BLaER1 treated with 17β-estradiol and CSF1 and Interleukin-3, amounts not matched to agents 10 nM and 100 nM (cell line): ENCODE measurements at regions not wholly inside any gene's neighbourhood (a gene's known extent, or its start where the extent isn't known, plus 50 kb on each side); places are given as distances from the start of the nearest gene placed in this dataset.

Source experiments
- H3K27ac ChIP-seq, 11 experiments: shearing (Covaris generic); formaldehyde crosslinking; 2 replicates each; pipeline ENCODE4 v1.8.1; 2022
- H3K27me3 ChIP-seq, 11 experiments: shearing (Covaris generic); formaldehyde crosslinking; 2 replicates each; pipeline ENCODE4 v1.8.1; 2022
- H3K36me3 ChIP-seq, 11 experiments: shearing (Covaris generic); formaldehyde crosslinking; 2 replicates each; pipeline ENCODE4 v1.8.1; 2022
- H3K4me1 ChIP-seq, 10 experiments: shearing (Covaris generic); formaldehyde crosslinking; 2 replicates each; pipeline ENCODE4 v1.8.1; 2022
- H3K4me2 ChIP-seq, 11 experiments: shearing (Covaris generic); formaldehyde crosslinking; 2 replicates each; pipeline ENCODE4 v1.8.1; 2022
- H3K4me3 ChIP-seq, 10 experiments: shearing (Covaris generic); formaldehyde crosslinking; 2 replicates each; pipeline ENCODE4 v1.8.1; 2022
- H3K9ac ChIP-seq, 11 experiments: shearing (Covaris generic); formaldehyde crosslinking; 2 replicates each; pipeline ENCODE4 v1.8.1; 2022
- H3K9me3 ChIP-seq, 11 experiments: shearing (Covaris generic); formaldehyde crosslinking; replicated peaks in 1 of 11; 2 replicates each; pipeline ENCODE4 v1.8.1; 2022
- H4K20me1 ChIP-seq, 11 experiments: shearing (Covaris generic); formaldehyde crosslinking; 2 replicates each; pipeline ENCODE4 v1.8.1; 2022
- Cebpa-rat ChIP-seq, 11 experiments: shearing (Covaris generic); IDR thresholded peaks; 2 replicates each; pipeline ENCODE4 v1.8.1; 2022

DNA sequence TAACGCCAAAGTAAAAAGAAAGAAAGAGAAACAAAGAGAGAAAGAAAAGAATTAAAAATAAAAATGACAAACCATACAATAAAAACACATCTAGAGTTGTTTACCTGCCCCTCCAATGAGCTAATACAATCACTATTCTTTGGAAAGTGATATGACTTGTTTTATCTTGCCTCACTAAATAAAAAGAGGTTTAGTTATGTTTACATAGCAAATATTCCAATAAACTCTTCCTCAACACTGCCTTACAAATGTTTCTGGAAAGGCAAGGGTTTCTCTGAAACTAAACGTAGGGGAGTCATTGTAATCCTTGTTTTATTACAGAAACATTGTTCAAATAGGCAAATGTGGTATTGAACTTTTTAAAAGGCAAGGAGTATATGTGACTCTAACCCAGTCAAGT is 396.2 kb downstream of the EPM2A start:
- H3K4me2 ChIP-seq: no peak overlapping the region
- no peaks in the 10 kb centered on the region for H3K9me3 ChIP-seq
- H4K20me1 ChIP-seq: no peaks in the 10 kb centered on the region
- no peaks in the 10 kb centered on the region for H3K4me1 ChIP-seq
- no peaks in the 10 kb centered on the region for H3K36me3 ChIP-seq
- H3K9ac ChIP-seq: no peak overlapping the region
- H3K27ac ChIP-seq: no peak overlapping the region
- H3K4me3 ChIP-seq: no peak overlapping the region
- H3K27me3 ChIP-seq: no peaks in the 10 kb centered on the region
- no peak for TF ChIP-seq Cebpa-rat (IDR thresholded peaks at IDR 0.05)

DNA sequence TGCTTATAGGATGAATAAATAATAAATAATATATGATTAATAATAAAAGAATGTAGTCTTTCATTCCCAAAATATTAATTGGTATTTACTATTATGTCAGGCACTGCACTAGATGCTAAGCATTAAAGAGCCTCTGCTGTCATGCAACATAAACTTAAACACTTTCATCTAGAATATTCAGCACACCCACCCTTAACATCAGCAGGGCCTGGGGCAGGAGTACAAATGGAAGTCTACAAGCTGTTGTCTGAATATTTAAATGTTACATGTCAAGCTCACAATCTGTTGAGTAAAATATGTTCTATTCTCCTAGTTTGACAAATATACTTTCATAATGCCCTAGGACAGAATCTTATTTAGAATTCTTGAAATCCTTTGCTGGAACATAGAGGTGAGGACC is 395.1 kb downstream of the EPM2A start:
- no peaks in the 10 kb centered on the region for H4K20me1 ChIP-seq
- no peak overlapping the region for H3K4me2 ChIP-seq
- no peak for TF ChIP-seq Cebpa-rat (IDR thresholded peaks at IDR 0.05)
- H3K27me3 ChIP-seq: no peaks in the 10 kb centered on the region
- no peak overlapping the region for H3K27ac ChIP-seq
- H3K36me3 ChIP-seq: no peaks in the 10 kb centered on the region
- H3K4me1 ChIP-seq: no peaks in the 10 kb centered on the region
- H3K9me3 ChIP-seq: no peaks in the 10 kb centered on the region
- H3K9ac ChIP-seq: no peak overlapping the region
- H3K4me3 ChIP-seq: no peak overlapping the region

DNA sequence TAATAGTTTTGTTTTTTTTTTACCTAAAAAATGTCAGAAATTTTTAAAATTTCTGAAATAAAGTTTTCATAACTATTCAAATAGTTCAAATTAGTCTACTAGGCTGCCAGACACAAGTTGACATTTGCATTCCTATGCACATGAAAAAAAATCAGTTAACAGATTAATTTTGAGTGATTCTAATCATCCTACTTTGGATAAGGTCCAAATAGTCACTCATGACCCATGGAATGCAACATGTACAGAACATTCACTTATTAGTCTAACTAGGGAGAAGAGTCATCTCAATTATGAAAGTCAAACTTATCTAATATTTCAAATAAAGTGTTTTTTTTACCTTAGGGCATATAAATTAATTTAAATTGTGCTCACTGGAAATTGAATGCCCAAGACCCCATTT is 390.2 kb downstream of the EPM2A start:
- no peak overlapping the region for H3K4me2 ChIP-seq
- no peaks in the 10 kb centered on the region for H3K27me3 ChIP-seq
- H3K4me3 ChIP-seq: no peak overlapping the region
- H3K9me3 ChIP-seq: no peaks in the 10 kb centered on the region
- no peak for TF ChIP-seq Cebpa-rat (IDR thresholded peaks at IDR 0.05)
- no peak overlapping the region for H3K9ac ChIP-seq
- H3K36me3 ChIP-seq: no peaks in the 10 kb centered on the region
- H3K4me1 ChIP-seq: peaks cover 0 to 11% (median 9%) of the 10 kb centered on the region in 10 experiments; a peak in 14 of 20 replicates
- H4K20me1 ChIP-seq: no peaks in the 10 kb centered on the region
- no peak overlapping the region for H3K27ac ChIP-seq

DNA sequence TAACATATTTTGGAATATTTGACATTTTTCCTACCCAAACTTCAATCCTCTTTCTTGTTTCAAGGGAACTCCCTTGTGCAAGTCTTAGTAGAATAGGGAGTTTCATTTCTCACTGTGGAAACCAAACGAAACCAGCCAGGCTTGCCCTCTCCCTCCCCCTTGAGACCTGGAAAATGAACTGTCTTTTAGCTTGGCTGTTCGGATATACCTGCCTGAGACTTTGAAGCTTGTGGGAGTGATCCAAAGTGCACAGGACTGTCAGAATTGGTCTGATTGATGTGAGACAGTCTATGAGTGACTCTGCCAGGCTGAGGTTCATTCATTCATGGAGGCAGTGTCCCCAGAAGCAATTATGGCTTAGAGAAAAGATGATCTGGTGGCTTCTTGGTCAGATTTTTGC is 388.1 kb downstream of the EPM2A start:
- Histone ChIP-seq H3K4me1 (peaks cover 0 to 22% (median 16%) of the 10 kb centered on the region in 10 experiments; a peak in 16 of 20 replicates), H3K4me3 (no peak overlapping the region), H3K9me3 (no peaks in the 10 kb centered on the region), H4K20me1 (no peaks in the 10 kb centered on the region), H3K4me2 (no peak overlapping the region), H3K27ac (no peak overlapping the region), H3K36me3 (no peaks in the 10 kb centered on the region), H3K27me3 (no peaks in the 10 kb centered on the region), H3K9ac (no peak overlapping the region)
- no peak for TF ChIP-seq Cebpa-rat (IDR thresholded peaks at IDR 0.05)

DNA sequence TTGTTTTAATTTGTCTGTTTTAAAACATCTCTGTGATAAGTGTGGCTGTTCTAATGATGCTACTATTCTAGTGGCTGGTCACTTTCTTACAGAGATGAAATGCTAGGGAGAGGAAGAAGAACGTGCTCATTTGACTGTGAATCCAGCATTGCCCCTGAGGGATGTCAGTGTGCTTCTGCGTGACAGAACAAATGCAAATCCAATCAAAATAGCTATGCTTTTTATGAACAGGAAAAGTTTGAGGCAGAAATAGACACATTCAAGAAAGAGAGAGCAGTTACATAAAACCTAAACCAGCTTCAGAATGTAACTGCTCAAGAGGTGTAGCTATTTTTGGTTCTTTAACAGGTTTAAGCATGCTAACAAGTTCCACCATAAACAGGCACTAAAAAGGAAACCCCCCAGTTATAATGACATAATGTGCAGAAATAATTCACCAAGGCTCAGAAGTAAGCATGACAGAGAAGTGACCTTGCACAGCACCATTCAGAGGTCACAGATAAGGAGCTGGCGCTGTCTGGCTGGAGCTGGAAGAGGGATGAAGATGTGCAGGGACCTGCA is 385.3 kb downstream of the EPM2A start:
- Histone ChIP-seq H3K9me3 (no peaks in the 10 kb centered on the region), H3K4me3 (no peak overlapping the region), H3K4me1 (peaks cover 0 to 22% (median 16%) of the 10 kb centered on the region in 10 experiments; a peak in 16 of 20 replicates), H3K9ac (no peak overlapping the region; a peak in 1 of 22 replicates), H3K27ac (no peak overlapping the region), H3K36me3 (no peaks in the 10 kb centered on the region), H3K27me3 (no peaks in the 10 kb centered on the region), H3K4me2 (peak overlapping the region in 8 of 11 experiments; percentile 8 to 75 (median 55); a peak in 16 of 22 replicates), H4K20me1 (no peaks in the 10 kb centered on the region)
- no peak for TF ChIP-seq Cebpa-rat (IDR thresholded peaks at IDR 0.05)

DNA sequence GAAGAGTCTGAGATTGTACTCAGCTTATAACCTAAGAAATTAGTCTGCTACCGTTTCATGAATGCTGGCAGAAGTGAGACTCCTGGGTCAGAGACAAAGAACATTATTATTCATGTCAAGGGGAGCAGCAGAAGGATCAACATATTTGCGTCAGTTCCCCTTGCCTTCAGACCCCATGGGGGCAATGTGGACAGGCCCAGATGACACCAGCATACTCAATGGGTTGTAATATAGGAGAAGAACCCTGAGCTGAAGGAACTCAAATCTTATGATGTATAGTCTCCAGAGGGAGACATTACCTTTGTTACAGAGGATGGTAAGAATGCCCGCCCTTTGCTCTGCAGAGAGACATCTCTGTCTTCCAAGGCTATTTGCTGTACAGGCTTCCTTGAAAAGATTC is 384.4 kb downstream of the EPM2A start:
- Histone ChIP-seq H3K4me1 (peaks cover 0 to 22% (median 16%) of the 10 kb centered on the region in 10 experiments; a peak in 16 of 20 replicates), H3K9ac (no peak overlapping the region), H3K9me3 (no peaks in the 10 kb centered on the region), H3K4me2 (peak overlapping the region in 7 of 11 experiments; percentile 40 to 75 (median 59); a peak in 9 of 22 replicates), H3K36me3 (no peaks in the 10 kb centered on the region), H3K27me3 (no peaks in the 10 kb centered on the region), H3K4me3 (no peak overlapping the region), H3K27ac (no peak overlapping the region), H4K20me1 (no peaks in the 10 kb centered on the region)
- TF ChIP-seq Cebpa-rat (IDR thresholded peaks at IDR 0.05): no peak

DNA sequence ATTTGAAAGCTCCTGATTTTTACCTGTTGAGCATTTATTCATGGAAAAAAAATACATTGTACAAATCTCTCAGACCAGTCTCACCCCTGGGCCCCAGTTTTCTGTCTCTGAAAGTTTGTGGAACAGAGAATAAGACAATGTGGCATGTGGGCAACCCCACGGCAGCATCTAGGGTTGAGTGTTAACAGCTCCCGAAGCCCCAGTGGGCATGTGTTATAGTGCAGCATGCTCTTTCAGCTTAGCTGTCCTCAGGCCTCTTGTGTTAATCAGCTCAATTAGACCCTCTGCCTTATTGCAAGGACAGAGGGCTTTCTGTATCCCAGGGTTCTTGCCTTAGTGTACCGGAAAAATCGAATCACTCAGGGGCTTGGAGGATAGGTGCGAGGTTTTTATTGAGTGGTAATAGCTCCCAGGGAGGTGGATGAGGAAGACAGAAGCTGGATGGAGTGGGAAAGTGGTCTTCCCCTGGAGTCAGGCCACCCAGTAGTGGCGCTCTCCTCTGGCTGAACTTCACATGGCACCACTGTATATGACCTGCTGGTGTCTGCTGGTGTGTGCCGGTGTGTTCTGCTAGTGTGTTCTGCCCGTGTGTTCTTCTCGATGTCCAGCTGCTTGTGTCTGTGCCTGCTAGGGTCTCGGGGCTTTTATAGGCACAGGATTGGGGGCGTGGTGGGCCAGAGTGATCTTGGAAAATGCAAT is 382.8 kb downstream of the EPM2A start:
- Histone ChIP-seq H3K27me3 (no peaks in the 10 kb centered on the region), H4K20me1 (no peaks in the 10 kb centered on the region), H3K9ac (no peak overlapping the region), H3K36me3 (no peaks in the 10 kb centered on the region), H3K4me2 (no peak overlapping the region), H3K9me3 (no peaks in the 10 kb centered on the region), H3K27ac (no peak overlapping the region), H3K4me3 (no peak overlapping the region), H3K4me1 (peaks cover 0 to 22% (median 16%) of the 10 kb centered on the region in 10 experiments; a peak in 16 of 20 replicates)
- TF ChIP-seq Cebpa-rat (IDR thresholded peaks at IDR 0.05): no peak

DNA sequence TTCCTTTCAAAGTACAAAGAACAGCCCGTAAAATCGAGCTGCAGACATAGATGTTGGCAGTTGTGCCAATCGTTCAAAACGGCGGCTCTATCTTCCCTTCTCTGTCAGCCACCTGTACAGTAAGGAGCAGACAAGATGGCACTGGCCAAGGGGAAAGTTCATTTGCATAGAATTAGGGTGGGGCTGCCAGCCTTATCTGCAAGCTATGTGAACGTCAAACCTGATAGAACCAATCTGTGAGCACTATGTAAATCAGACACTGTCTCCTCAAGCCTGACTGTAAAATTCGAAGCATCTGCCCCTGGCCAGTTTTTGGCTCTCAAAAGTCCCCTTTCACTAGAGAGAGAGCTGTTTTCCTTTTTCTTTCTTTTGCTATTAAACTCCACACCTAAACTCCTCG is 374.5 kb downstream of the EPM2A start:
- no peak overlapping the region for H3K9ac ChIP-seq
- no peaks in the 10 kb centered on the region for H3K27me3 ChIP-seq
- H3K9me3 ChIP-seq: peaks cover 0 to 6% (median 0%) of the 10 kb centered on the region in 11 experiments; a peak in 1 of 22 replicates
- H3K36me3 ChIP-seq: no peaks in the 10 kb centered on the region
- no peak overlapping the region for H3K27ac ChIP-seq
- no peak overlapping the region for H3K4me3 ChIP-seq
- H3K4me1 ChIP-seq: no peaks in the 10 kb centered on the region
- no peak overlapping the region for H3K4me2 ChIP-seq
- no peaks in the 10 kb centered on the region for H4K20me1 ChIP-seq
- no peak for TF ChIP-seq Cebpa-rat (IDR thresholded peaks at IDR 0.05)

DNA sequence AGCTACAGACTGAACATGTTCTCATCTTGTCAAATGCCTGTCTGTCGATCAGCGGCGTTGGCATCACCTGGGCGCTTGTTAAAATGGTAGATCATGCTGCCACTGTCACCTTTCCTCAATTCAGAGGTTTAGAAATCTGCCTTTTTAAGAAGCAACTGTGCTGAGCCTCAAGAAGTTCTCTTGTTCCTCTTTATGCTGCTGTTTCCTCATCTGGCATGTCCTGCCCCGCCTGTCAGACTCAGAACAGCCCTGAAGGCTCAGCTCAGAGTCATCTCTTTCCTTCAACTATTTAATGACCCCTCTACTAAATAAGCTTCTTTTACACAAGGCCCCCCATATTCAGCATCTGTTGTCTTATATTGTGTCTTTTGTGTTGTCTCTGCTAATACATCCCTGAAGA is 368.2 kb downstream of the EPM2A start:
- H3K4me2 ChIP-seq: peak overlapping the region in 2 of 11 experiments; percentile 3; a peak in 3 of 22 replicates
- H3K27ac ChIP-seq: 0 out of 22 replicates have a peak overlapping the region, but pooled peaks of 1 of the 11 experiments have one; percentile 4
- no peak overlapping the region for H3K4me3 ChIP-seq
- TF ChIP-seq Cebpa-rat (IDR thresholded peaks at IDR 0.05): no peak
- no peaks in the 10 kb centered on the region for H4K20me1 ChIP-seq
- no peak overlapping the region for H3K9ac ChIP-seq
- H3K4me1 ChIP-seq: peaks cover 0 to 11% (median 0%) of the 10 kb centered on the region in 10 experiments; a peak in 3 of 20 replicates
- peaks cover 0 to 6% (median 0%) of the 10 kb centered on the region in 11 experiments; a peak in 2 of 22 replicates for H3K9me3 ChIP-seq
- H3K27me3 ChIP-seq: no peaks in the 10 kb centered on the region
- H3K36me3 ChIP-seq: no peaks in the 10 kb centered on the region
